Esophagus squamous epithelium (tissue), 5 donors: ENCODE measurements at regions not wholly inside any gene's neighbourhood (a gene's known extent, or its start where the extent isn't known, plus 50 kb on each side); places are given as distances from the start of the nearest gene placed in this dataset.

Experiments
- DNase-seq: peaks from one replicate; lab custom pipeline; 2025; lab: John Stamatoyannopoulos, UW
- H3K27ac ChIP-seq, 4 donors: fragments of 200-600 bp; sonication (generic); one replicate each; pipeline ENCODE4 v1.5.1; 2016 to 2019; ENCODE audit warnings: mild to moderate bottlenecking in 1 of 4
- H3K27me3 ChIP-seq, 4 donors: fragments of 200-600 bp; sonication (generic); 1 replicate in 3 of 4; 2 replicates in 1 of 4; pipeline versions ENCODE4 v1.5.1 to v1.6.0; 2017 to 2021; ENCODE audit warnings: antibody characterized with exemption in 1 of 4
- H3K36me3 ChIP-seq, 3 donors: fragments of 200-600 bp; sonication (generic); one replicate each; pipeline ENCODE4 v1.5.1; 2016 to 2019
- H3K4me1 ChIP-seq, 3 donors: fragments of 200-600 bp; sonication (generic); one replicate each; pipeline ENCODE4 v1.5.1; 2017 to 2019
- H3K4me3 ChIP-seq, 4 donors: fragments of 200-600 bp; sonication (generic); 1 replicate in 3 of 4; 2 replicates in 1 of 4; pipeline ENCODE4 v1.5.1; 2016 to 2019; ENCODE audit warnings: mild to moderate bottlenecking in 2 of 4, moderate library complexity in 1 of 4
- H3K9me3 ChIP-seq, 3 donors: fragments of 200-600 bp; sonication (generic); one replicate each; pipeline ENCODE4 v1.5.1; 2016 to 2019
- CTCF ChIP-seq, 6 experiments: fragments of 450-650 bp in 4 of 6; fragments of 200-600 bp in 2 of 6; sonication (generic) in 2 of 6; IDR thresholded peaks; one replicate each; pipeline ENCODE4 v1.5.1; 2016 to 2019; ENCODE audit warnings: antibody characterized with exemption in 6 of 6, mild to moderate bottlenecking in 4 of 6, moderate library complexity in 4 of 6
- POLR2A ChIP-seq, 4 donors: fragments of 450-650 bp; IDR thresholded peaks; one replicate each; pipeline ENCODE4 v1.6.1; 2017; ENCODE audit warnings: antibody characterized with exemption in 4 of 4, mild to moderate bottlenecking in 4 of 4, moderate library complexity in 3 of 4
- WGBS, 2 donors: methylation state at CpG; one replicate each; pipeline ENCODE4 v1.1.5; 2018; 5-methylcytosine and 5-hydroxymethylcytosine counted together
- intact Hi-C: fragments of 100-400 bp; cut with DNase I; formaldehyde crosslinking; loops from one replicate; pipeline ENCODE4 v1.15.0; 2022
- donor health status: DM: yes; HTN: yes; CAD: no.

- no peaks in the 10 kb centered on the region for H3K27me3 ChIP-seq
- no peak overlapping the region for H3K27ac ChIP-seq
- TF ChIP-seq CTCF (IDR thresholded peaks at IDR 0.05) (no peak), POLR2A (IDR thresholded peaks at IDR 0.05) (no peak)
- no peaks in the 10 kb centered on the region for H3K36me3 ChIP-seq
- no peaks in the 10 kb centered on the region for H3K4me1 ChIP-seq
- DNase-seq = no peak
- no peaks in the 10 kb centered on the region for H3K9me3 ChIP-seq
- intact Hi-C loops = no loop called here
- H3K4me3 ChIP-seq = no peak overlapping the region
- WGBS, 2 donors = 70 to 78% methylated on average over 2 of the region's 2 CpGs
Observed at GRCh38 chr21:18630446-18630845, 226.9 kb upstream of the TMPRSS15 start.

GRCh38 chr21:18636897-18637296 is 233.3 kb upstream of the TMPRSS15 start:
- WGBS, 2 donors = 81 to 86% methylated on average over 2 of the region's 2 CpGs
- intact Hi-C loops = no loop called here

GRCh38 chr21:18646116-18646515 is 242.5 kb upstream of the TMPRSS15 start:
- 33 to 45% methylated on average over 1 of the region's 1 CpG for WGBS, 2 donors
- Histone ChIP-seq H3K36me3 (no peaks in the 10 kb centered on the region), H3K4me3 (no peak overlapping the region), H3K9me3 (no peaks in the 10 kb centered on the region), H3K27me3 (no peaks in the 10 kb centered on the region), H3K4me1 (no peaks in the 10 kb centered on the region), H3K27ac (no peak overlapping the region)
- TF ChIP-seq POLR2A (IDR thresholded peaks at IDR 0.05) = no peak
- TF ChIP-seq CTCF (IDR thresholded peaks at IDR 0.05) = no peak
- no peak for DNase-seq
- intact Hi-C loops = no loop called here

More at GRCh38 chr21:18636897-18637296, 233.3 kb upstream of the TMPRSS15 start:
- Histone ChIP-seq H3K27ac (no peak overlapping the region), H3K4me1 (no peaks in the 10 kb centered on the region), H3K36me3 (no peaks in the 10 kb centered on the region), H3K27me3 (no peaks in the 10 kb centered on the region), H3K4me3 (no peak overlapping the region), H3K9me3 (no peaks in the 10 kb centered on the region)
- no peak for TF ChIP-seq POLR2A (IDR thresholded peaks at IDR 0.05)
- no peak for DNase-seq

- Histone ChIP-seq H3K4me1 (no peaks in the 10 kb centered on the region), H3K27me3 (no peaks in the 10 kb centered on the region), H3K4me3 (no peak overlapping the region), H3K36me3 (no peaks in the 10 kb centered on the region), H3K27ac (no peak overlapping the region), H3K9me3 (no peaks in the 10 kb centered on the region)
- WGBS, 2 donors = 43 to 50% methylated on average over 3 of the region's 3 CpGs
- TF ChIP-seq CTCF (IDR thresholded peaks at IDR 0.05) (no peak), POLR2A (IDR thresholded peaks at IDR 0.05) (no peak)
- intact Hi-C loops = no loop called here
- DNase-seq = no peak
Observed at GRCh38 chr21:18655931-18656330, 252.3 kb upstream of the TMPRSS15 start.

GRCh38 chr21:18661842-18662241 is 258.3 kb upstream of the TMPRSS15 start:
- no peaks in the 10 kb centered on the region for H3K4me1 ChIP-seq
- no peaks in the 10 kb centered on the region for H3K9me3 ChIP-seq
- no peak overlapping the region for H3K4me3 ChIP-seq
- WGBS, 2 donors = 61 to 76% methylated on average over 2 to 3 of the region's 3 CpGs
- no peaks in the 10 kb centered on the region for H3K27me3 ChIP-seq
- TF ChIP-seq CTCF (IDR thresholded peaks at IDR 0.05) = no peak
- no peak for TF ChIP-seq POLR2A (IDR thresholded peaks at IDR 0.05)
- H3K36me3 ChIP-seq = no peaks in the 10 kb centered on the region
- no peak overlapping the region for H3K27ac ChIP-seq
- DNase-seq = no peak
- intact Hi-C loops = no loop called here

- Histone ChIP-seq H3K9me3 (no peaks in the 10 kb centered on the region), H3K4me1 (no peaks in the 10 kb centered on the region), H3K27me3 (no peaks in the 10 kb centered on the region), H3K4me3 (no peak overlapping the region), H3K27ac (no peak overlapping the region), H3K36me3 (no peaks in the 10 kb centered on the region)
- WGBS, 2 donors = 80 to 86% methylated on average over 3 of the region's 3 CpGs
- intact Hi-C loops = no loop called here
- no peak for TF ChIP-seq CTCF (IDR thresholded peaks at IDR 0.05)
- no peak for TF ChIP-seq POLR2A (IDR thresholded peaks at IDR 0.05)
- no peak for DNase-seq
Observed at GRCh38 chr21:18663663-18664062, 260.1 kb upstream of the TMPRSS15 start.
